ENCODE measurements at regions not wholly inside any gene's neighbourhood (a gene's known extent, or its start where the extent isn't known, plus 50 kb on each side); places are given as distances from the start of the nearest gene placed in this dataset.

DNA sequence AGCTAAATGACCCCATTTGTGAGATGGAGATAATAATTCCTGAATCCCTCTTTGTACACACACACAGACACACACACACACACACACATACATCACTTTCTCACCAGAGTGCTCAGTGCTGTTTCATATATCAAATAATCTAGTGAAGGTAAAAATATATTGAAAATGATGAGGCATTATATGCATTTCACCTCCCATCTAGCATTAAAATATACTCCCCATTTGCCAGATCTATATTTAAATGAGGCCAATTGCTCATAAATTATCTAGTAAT lies 490.7 kb upstream of the FLRT2 start:
- H3K27ac Mint-ChIP-seq = no peak overlapping the region
- DNase-seq = no peak
- H3K36me3 Mint-ChIP-seq = no peaks in the 10 kb centered on the region
- peaks cover 0 to 9% (median 5%) of the 10 kb centered on the region in 7 donors for H3K9me3 Mint-ChIP-seq
- ATAC-seq (ENCODE audit: low read depth in 2 of 2) = no peak
- no peaks in the 10 kb centered on the region for H3K27me3 Mint-ChIP-seq
- H3K4me3 Mint-ChIP-seq = no peak overlapping the region
- H3K4me1 Mint-ChIP-seq = no peaks in the 10 kb centered on the region

- Mint-ChIP-seq H3K36me3 (no peaks in the 10 kb centered on the region), H3K9me3 (peaks cover 0 to 9% (median 5%) of the 10 kb centered on the region in 7 donors), H3K4me1 (no peaks in the 10 kb centered on the region), H3K27me3 (no peaks in the 10 kb centered on the region), H3K27ac (no peak overlapping the region), H3K4me3 (no peak overlapping the region)
- DNase-seq (no peak), ATAC-seq (ENCODE audit: low read depth in 2 of 2) (no peak)
These were observed 489.8 kb upstream of the FLRT2 start for GRCh38 chr14:85040046-85040685.

DNA sequence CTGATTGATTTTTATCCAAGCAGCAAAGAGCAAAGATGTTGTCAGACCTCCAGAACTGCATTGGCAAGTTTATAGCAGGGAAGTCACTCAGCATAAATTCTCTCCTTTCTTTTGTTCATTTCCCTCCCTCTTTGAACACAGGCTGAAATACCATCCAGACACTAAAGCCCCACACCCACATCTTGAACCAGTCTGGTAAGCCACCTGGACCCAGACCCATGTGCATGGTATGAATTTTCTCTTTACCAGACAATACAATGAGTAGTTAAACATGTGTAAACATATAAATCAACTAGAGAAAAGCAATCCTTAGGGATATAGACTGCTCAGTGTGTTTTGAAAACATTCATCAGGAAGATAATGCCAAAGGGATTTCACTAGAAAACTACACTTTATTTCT lies 488.3 kb upstream of the FLRT2 start:
- Mint-ChIP-seq H3K27me3 (no peaks in the 10 kb centered on the region), H3K4me3 (no peak overlapping the region), H3K27ac (no peak overlapping the region), H3K4me1 (no peaks in the 10 kb centered on the region), H3K36me3 (no peaks in the 10 kb centered on the region), H3K9me3 (peaks cover 0 to 13% (median 5%) of the 10 kb centered on the region in 7 donors)
- DNase-seq (no peak), ATAC-seq (ENCODE audit: low read depth in 2 of 2) (no peak)

GRCh38 chr14:85042301-85042700 lies 487.6 kb upstream of the FLRT2 start:
- Mint-ChIP-seq H3K27ac (no peak overlapping the region), H3K4me3 (no peak overlapping the region), H3K36me3 (no peaks in the 10 kb centered on the region), H3K27me3 (no peaks in the 10 kb centered on the region), H3K4me1 (no peaks in the 10 kb centered on the region), H3K9me3 (peaks cover 2 to 20% (median 5%) of the 10 kb centered on the region in 7 donors)
- no peak for ATAC-seq (ENCODE audit: low read depth in 2 of 2)
- DNase-seq = no peak

DNA sequence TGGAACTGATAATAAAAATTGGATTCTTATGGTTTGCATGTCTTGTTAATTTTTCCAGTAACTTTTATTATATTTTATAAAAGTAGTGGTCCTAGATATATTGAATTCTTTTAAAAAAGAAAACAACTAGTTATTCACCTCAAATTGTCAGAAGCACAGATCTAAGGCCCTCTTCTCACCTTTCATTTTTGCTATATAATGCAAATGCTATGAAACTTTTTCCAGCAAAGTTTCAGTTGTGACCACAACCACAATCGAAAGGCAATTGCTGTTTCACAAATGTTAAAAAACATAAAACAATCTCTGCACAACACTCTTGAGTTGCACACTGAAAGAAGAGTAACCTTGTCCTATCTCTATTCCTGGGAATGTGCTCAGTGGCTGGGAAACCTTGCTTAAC lies 479.8 kb upstream of the FLRT2 start:
- H3K9me3 Mint-ChIP-seq = peaks cover 9 to 32% (median 15%) of the 10 kb centered on the region in 7 donors
- H3K4me3 Mint-ChIP-seq = no peak overlapping the region
- ATAC-seq (ENCODE audit: low read depth in 2 of 2) (no peak), DNase-seq (no peak)
- no peak overlapping the region for H3K27ac Mint-ChIP-seq
- H3K36me3 Mint-ChIP-seq = peaks cover 0 to 7% of the 10 kb centered on the region in 2 donors
- no peaks in the 10 kb centered on the region for H3K4me1 Mint-ChIP-seq
- no peaks in the 10 kb centered on the region for H3K27me3 Mint-ChIP-seq

GRCh38 chr14:85052646-85053045 lies 477.3 kb upstream of the FLRT2 start:
- H3K4me3 Mint-ChIP-seq = no peak overlapping the region
- H3K9me3 Mint-ChIP-seq = peaks cover 9 to 28% (median 15%) of the 10 kb centered on the region in 7 donors
- DNase-seq (no peak), ATAC-seq (ENCODE audit: low read depth in 2 of 2) (no peak)
- H3K27ac Mint-ChIP-seq = no peak overlapping the region
- H3K4me1 Mint-ChIP-seq = no peaks in the 10 kb centered on the region
- H3K27me3 Mint-ChIP-seq = no peaks in the 10 kb centered on the region
- H3K36me3 Mint-ChIP-seq = peaks cover 0 to 7% of the 10 kb centered on the region in 2 donors

- Mint-ChIP-seq H3K36me3 (peaks cover 0 to 7% of the 10 kb centered on the region in 2 donors), H3K4me3 (no peak overlapping the region), H3K4me1 (no peaks in the 10 kb centered on the region), H3K9me3 (peaks cover 9 to 28% (median 15%) of the 10 kb centered on the region in 7 donors), H3K27ac (no peak overlapping the region), H3K27me3 (no peaks in the 10 kb centered on the region)
- ATAC-seq (ENCODE audit: low read depth in 2 of 2) = no peak
- DNase-seq = no peak
These were observed 475.8 kb upstream of the FLRT2 start for GRCh38 chr14:85054178-85054577.

DNA sequence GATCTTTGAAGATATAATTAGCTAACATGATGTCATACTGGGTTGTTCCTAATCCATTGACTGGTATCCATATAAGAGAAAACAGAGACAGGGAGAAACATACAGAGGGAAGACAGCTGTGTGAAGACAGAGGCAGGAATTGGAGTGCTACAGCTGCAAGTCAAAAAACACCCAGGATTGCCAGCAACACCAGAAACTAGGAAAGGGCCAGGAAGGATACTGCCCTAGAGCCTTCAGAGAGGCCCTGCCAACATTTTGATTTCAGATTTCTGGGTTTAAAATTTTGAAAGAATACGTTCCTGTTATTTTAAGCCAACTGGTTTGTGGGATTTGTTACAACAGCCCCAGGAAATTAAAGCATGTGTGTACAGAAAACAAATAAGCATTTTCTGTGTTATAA lies 473.7 kb upstream of the FLRT2 start:
- H3K9me3 Mint-ChIP-seq = peaks cover 9 to 28% (median 14%) of the 10 kb centered on the region in 7 donors
- H3K27ac Mint-ChIP-seq = no peak overlapping the region
- H3K4me3 Mint-ChIP-seq = no peak overlapping the region
- DNase-seq (no peak), ATAC-seq (ENCODE audit: low read depth in 2 of 2) (no peak)
- H3K27me3 Mint-ChIP-seq = no peaks in the 10 kb centered on the region
- H3K4me1 Mint-ChIP-seq = no peaks in the 10 kb centered on the region
- H3K36me3 Mint-ChIP-seq = peaks cover 0 to 7% of the 10 kb centered on the region in 2 donors

DNA sequence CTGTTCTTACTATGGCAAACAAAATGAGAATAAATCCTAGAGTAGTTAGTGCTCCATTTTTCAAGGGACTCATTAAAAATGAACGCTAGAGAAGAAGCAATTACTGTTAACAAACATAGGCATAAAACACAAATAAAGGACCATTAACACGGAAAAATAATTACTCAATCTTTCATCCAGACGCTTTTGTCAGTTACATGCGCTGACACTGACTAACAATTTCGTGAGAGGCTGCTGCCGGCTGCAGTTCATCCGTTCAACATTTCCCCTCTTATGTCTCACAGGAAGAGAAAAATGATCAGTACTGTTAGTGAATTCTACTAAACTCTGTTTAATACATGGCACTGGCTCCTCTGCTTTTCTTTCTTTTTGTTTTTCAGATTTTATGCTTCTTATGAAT lies 472.7 kb upstream of the FLRT2 start:
- Mint-ChIP-seq H3K27ac (no peak overlapping the region), H3K27me3 (no peaks in the 10 kb centered on the region), H3K36me3 (peaks cover 0 to 7% of the 10 kb centered on the region in 2 donors), H3K4me1 (no peaks in the 10 kb centered on the region), H3K9me3 (peaks cover 9 to 28% (median 15%) of the 10 kb centered on the region in 7 donors), H3K4me3 (no peak overlapping the region)
- ATAC-seq (ENCODE audit: low read depth in 2 of 2) (no peak), DNase-seq (no peak)

GRCh38 chr14:85058150-85058549 lies 471.8 kb upstream of the FLRT2 start:
- H3K27ac Mint-ChIP-seq = no peak overlapping the region
- H3K9me3 Mint-ChIP-seq = peaks cover 9 to 28% (median 15%) of the 10 kb centered on the region in 7 donors
- no peak overlapping the region for H3K4me3 Mint-ChIP-seq
- DNase-seq (no peak), ATAC-seq (ENCODE audit: low read depth in 2 of 2) (no peak)
- H3K27me3 Mint-ChIP-seq = no peaks in the 10 kb centered on the region
- H3K36me3 Mint-ChIP-seq = peaks cover 0 to 7% of the 10 kb centered on the region in 2 donors
- H3K4me1 Mint-ChIP-seq = no peaks in the 10 kb centered on the region

DNA sequence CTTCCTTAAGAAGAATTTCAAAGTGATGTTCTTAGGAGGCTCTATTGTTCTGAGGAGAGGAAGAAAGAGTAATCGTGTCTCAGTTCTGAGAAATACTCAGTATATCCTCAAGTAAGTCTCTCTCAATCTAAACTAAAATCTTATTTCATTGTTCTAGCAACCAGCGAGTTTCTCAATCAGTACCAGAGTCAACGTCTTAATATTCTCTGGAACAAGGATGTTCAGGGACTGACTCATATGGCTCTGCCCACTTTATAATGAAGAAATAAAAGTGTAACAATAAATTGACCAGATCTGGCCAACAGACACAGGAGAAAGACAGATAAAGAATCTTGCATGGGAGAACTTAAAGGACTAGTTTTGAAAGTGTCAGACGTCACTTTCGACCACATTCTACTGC lies 469.8 kb upstream of the FLRT2 start:
- Mint-ChIP-seq H3K27ac (no peak overlapping the region), H3K4me3 (no peak overlapping the region), H3K9me3 (peaks cover 0 to 15% (median 4%) of the 10 kb centered on the region in 7 donors), H3K36me3 (no peaks in the 10 kb centered on the region), H3K27me3 (no peaks in the 10 kb centered on the region), H3K4me1 (no peaks in the 10 kb centered on the region)
- ATAC-seq (ENCODE audit: low read depth in 2 of 2) = no peak
- no peak for DNase-seq

GRCh38 chr14:85061256-85061655 lies 468.7 kb upstream of the FLRT2 start:
- Mint-ChIP-seq H3K4me3 (no peak overlapping the region), H3K4me1 (no peaks in the 10 kb centered on the region), H3K36me3 (no peaks in the 10 kb centered on the region), H3K27ac (no peak overlapping the region), H3K27me3 (no peaks in the 10 kb centered on the region), H3K9me3 (peaks cover 0 to 9% (median 4%) of the 10 kb centered on the region in 7 donors)
- DNase-seq = no peak
- ATAC-seq (ENCODE audit: low read depth in 2 of 2) = no peak

GRCh38 chr14:85063747-85064146 lies 466.2 kb upstream of the FLRT2 start:
- Mint-ChIP-seq H3K4me3 (no peak overlapping the region), H3K27ac (no peak overlapping the region), H3K27me3 (no peaks in the 10 kb centered on the region), H3K4me1 (no peaks in the 10 kb centered on the region), H3K9me3 (peaks cover 0 to 9% (median 0%) of the 10 kb centered on the region in 7 donors), H3K36me3 (no peaks in the 10 kb centered on the region)
- ATAC-seq (ENCODE audit: low read depth in 2 of 2) (no peak), DNase-seq (no peak)

DNA sequence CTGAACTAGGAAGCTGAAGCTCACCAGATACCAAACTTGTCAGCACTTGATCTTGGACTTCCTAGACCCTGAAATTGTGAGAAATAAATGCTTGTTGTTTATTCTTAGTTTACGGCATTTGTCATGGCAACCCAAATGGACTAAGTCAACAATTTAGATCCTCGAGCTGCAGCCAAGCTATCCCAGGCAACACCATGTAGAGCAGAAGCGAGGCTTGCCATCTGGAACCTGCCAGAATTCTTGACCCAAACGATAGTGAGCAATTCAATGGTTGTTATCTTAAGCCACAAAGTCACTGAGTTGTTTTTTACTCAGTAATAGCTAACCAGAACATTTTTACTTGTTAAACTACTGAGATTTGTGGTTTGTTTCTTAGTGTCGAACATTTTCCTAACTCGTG lies 458.5 kb upstream of the FLRT2 start:
- Mint-ChIP-seq H3K4me3 (no peak overlapping the region), H3K27me3 (no peaks in the 10 kb centered on the region), H3K27ac (no peak overlapping the region), H3K4me1 (no peaks in the 10 kb centered on the region), H3K36me3 (no peaks in the 10 kb centered on the region), H3K9me3 (peaks cover 0 to 10% (median 3%) of the 10 kb centered on the region in 7 donors)
- DNase-seq (no peak), ATAC-seq (ENCODE audit: low read depth in 2 of 2) (no peak)

DNA sequence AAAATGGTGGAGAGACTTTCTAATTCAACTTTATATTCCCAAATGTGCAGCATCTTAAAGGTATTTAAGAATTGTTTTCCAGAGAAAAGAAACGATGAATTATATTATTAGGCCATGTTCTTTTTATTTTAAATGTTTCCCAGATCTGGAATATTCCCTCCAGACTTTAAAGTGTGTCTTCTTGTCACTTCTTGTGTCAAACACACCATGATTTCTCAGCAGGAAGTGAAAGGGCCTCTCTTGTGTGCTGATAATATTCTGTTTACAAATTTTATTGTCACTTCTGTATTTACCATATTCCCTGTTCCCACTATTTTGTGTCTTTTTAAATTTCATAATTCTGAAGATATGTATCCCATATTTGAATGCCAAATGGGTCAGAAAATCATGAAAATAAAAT lies 455.0 kb upstream of the FLRT2 start:
- no peak overlapping the region for H3K4me3 Mint-ChIP-seq
- no peak overlapping the region for H3K27ac Mint-ChIP-seq
- no peaks in the 10 kb centered on the region for H3K4me1 Mint-ChIP-seq
- H3K36me3 Mint-ChIP-seq = no peaks in the 10 kb centered on the region
- DNase-seq (no peak), ATAC-seq (ENCODE audit: low read depth in 2 of 2) (no peak)
- H3K9me3 Mint-ChIP-seq = peaks cover 0 to 11% (median 3%) of the 10 kb centered on the region in 7 donors
- no peaks in the 10 kb centered on the region for H3K27me3 Mint-ChIP-seq
